ENCODE measurements at regions not wholly inside any gene's neighbourhood (a gene's known extent, or its start where the extent isn't known, plus 50 kb on each side); places are given as distances from the start of the nearest gene placed in this dataset.

- DNase-seq (ENCODE audit: low spot score): no peak
Measured at GRCh38 chr5:4229414-4230292, 634.0 kb downstream of the IRX1 start.

- DNase-seq (ENCODE audit: low spot score): no peak
Measured at GRCh38 chr5:4230471-4230785, 634.8 kb downstream of the IRX1 start.

GRCh38 chr5:4230786-4231641 lies 635.4 kb downstream of the IRX1 start:
- no peak for DNase-seq (ENCODE audit: low spot score)

- DNase-seq (ENCODE audit: low spot score): no peak
Measured at GRCh38 chr5:4232084-4232483, 636.5 kb downstream of the IRX1 start.

GRCh38 chr5:4233671-4234070 lies 638.0 kb downstream of the IRX1 start:
- DNase-seq (ENCODE audit: low spot score): no peak

GRCh38 chr5:4243479-4244264 lies 648.0 kb downstream of the IRX1 start:
- no peak for DNase-seq (ENCODE audit: low spot score)

- DNase-seq (ENCODE audit: low spot score): no peak
Measured at GRCh38 chr5:4244306-4244705, 648.7 kb downstream of the IRX1 start.

GRCh38 chr5:4245076-4245475 lies 649.4 kb downstream of the IRX1 start:
- DNase-seq (ENCODE audit: low spot score): no peak

- no peak for DNase-seq (ENCODE audit: low spot score)
Measured at GRCh38 chr5:4245511-4245910, 649.9 kb downstream of the IRX1 start.

- no peak for DNase-seq (ENCODE audit: low spot score)
Measured at GRCh38 chr5:4246447-4246846, 650.8 kb downstream of the IRX1 start.

GRCh38 chr5:4250254-4250653 lies 654.6 kb downstream of the IRX1 start:
- DNase-seq (ENCODE audit: low spot score): no peak

- DNase-seq (ENCODE audit: low spot score): no peak
Measured at GRCh38 chr5:4252385-4252784, 656.8 kb downstream of the IRX1 start.

- no peak for DNase-seq (ENCODE audit: low spot score)
Measured at GRCh38 chr5:4254736-4255135, 659.1 kb downstream of the IRX1 start.

- no peak for DNase-seq (ENCODE audit: low spot score)
Measured at GRCh38 chr5:4255441-4255840, 659.8 kb downstream of the IRX1 start.

- no peak for DNase-seq (ENCODE audit: low spot score)
Measured at GRCh38 chr5:4258170-4258569, 662.5 kb downstream of the IRX1 start.

- no peak for DNase-seq (ENCODE audit: low spot score)
Measured at GRCh38 chr5:4271193-4271592, 675.6 kb downstream of the IRX1 start.

GRCh38 chr5:4275232-4275631 lies 679.6 kb downstream of the IRX1 start:
- no peak for DNase-seq (ENCODE audit: low spot score)

- no peak for DNase-seq (ENCODE audit: low spot score)
Measured at GRCh38 chr5:4294878-4295277, 699.2 kb downstream of the IRX1 start.

- DNase-seq (ENCODE audit: low spot score): no peak
Measured at GRCh38 chr5:4295663-4296339, 700.2 kb downstream of the IRX1 start.

GRCh38 chr5:4306057-4306456 lies 710.4 kb downstream of the IRX1 start:
- no peak for DNase-seq (ENCODE audit: low spot score)

- no peak for DNase-seq (ENCODE audit: low spot score)
Measured at GRCh38 chr5:4309026-4309425, 713.4 kb downstream of the IRX1 start.

- no peak for DNase-seq (ENCODE audit: low spot score)
Measured at GRCh38 chr5:4313138-4313537, 717.5 kb downstream of the IRX1 start.

Measured in germinal center (tissue), 1 donor.